ENCODE measurements at regions not wholly inside any gene's neighbourhood (a gene's known extent, or its start where the extent isn't known, plus 50 kb on each side); places are given as distances from the start of the nearest gene placed in this dataset.
"Not testable (repeated sequence)": the region's sequence is repeated elsewhere in the genome, so short reads cannot be mapped to it uniquely, and the experiment has no call there.

GRCh38 chr2:101645886-101646285 is 51.6 kb upstream of the MAP4K4 start:
- BruUV-seq (replicated peaks); CTCF ChIA-PET; H3K36me3 ChIP-seq (ENCODE audit: control insufficient read depth, insufficient read depth, low read length); ATAC-seq; DNase-seq (ENCODE audit: low read depth, low spot score); H3K27ac ChIP-seq (ENCODE audit: low read length); H3K9me3 ChIP-seq (ENCODE audit: control insufficient read depth, insufficient read depth, low read depth, low read length); H3K4me3 ChIP-seq (ENCODE audit: low read depth in 2 of 2, low read length in 2 of 2); H3K27me3 ChIP-seq (ENCODE audit: control insufficient read depth, insufficient read depth, low read length); H3K4me1 ChIP-seq (ENCODE audit: control insufficient read depth, insufficient read depth, low read length); in situ Hi-C loops (cut with HindIII; ENCODE audit: low pct_unique_long_range_greater_than_20kb, low sequenced_read_pairs); intact Hi-C loops (cut with micrococcal nuclease; ENCODE audit: unreplicated experiment): not testable (repeated sequence)
- POLR2A ChIA-PET = interaction anchor here (0.6 kb wide), 1 partner anchor 58 kb away, joined by 6 read pairs; no protein-coding TSS in a partner anchor

GRCh38 chr2:101644842-101645383 is 52.6 kb upstream of the MAP4K4 start:
- TF ChIP-seq REST (IDR thresholded peaks at IDR 0.05; ENCODE audit: insufficient read depth in 1 of 2, low read depth in 2 of 2, low read length in 1 of 2) (no peak), SIN3A (IDR thresholded peaks at IDR 0.05; ENCODE audit: borderline replicate concordance, insufficient read depth, low read depth, low read length) (no peak), CTCF (IDR thresholded peaks at IDR 0.05) (no peak), POLR2AphosphoS5 (IDR thresholded peaks at IDR 0.05; ENCODE audit: low read depth, low read length) (no peak), TCF7L2 (IDR thresholded peaks at IDR 0.05; ENCODE audit: low read depth, low read length) (no peak)
- ATAC-seq (no peak), DNase-seq (ENCODE audit: low read depth, low spot score) (no peak)
- no TSS peak for BruUV-seq (replicated peaks)
- ChIA-PET POLR2A (no interaction called here), CTCF (no interaction called here)
- Histone ChIP-seq H3K36me3 (ENCODE audit: control insufficient read depth, insufficient read depth, low read length) (no peaks in the 10 kb centered on the region), H3K27me3 (ENCODE audit: control insufficient read depth, insufficient read depth, low read length) (no peaks in the 10 kb centered on the region), H3K27ac (ENCODE audit: low read length) (no peak overlapping the region), H3K4me3 (ENCODE audit: low read depth in 2 of 2, low read length in 2 of 2) (no peak overlapping the region), H3K4me1 (ENCODE audit: control insufficient read depth, insufficient read depth, low read length) (no peaks in the 10 kb centered on the region), H3K9me3 (ENCODE audit: control insufficient read depth, insufficient read depth, low read depth, low read length) (no peaks in the 10 kb centered on the region)
- intact Hi-C loops (cut with micrococcal nuclease; ENCODE audit: unreplicated experiment) (no loop called here), in situ Hi-C loops (cut with HindIII; ENCODE audit: low pct_unique_long_range_greater_than_20kb, low sequenced_read_pairs) (no loop called here)

- BruUV-seq (replicated peaks) = no TSS peak
These were observed 54.4 kb upstream of the MAP4K4 start for GRCh38 chr2:101643004-101643524.

More at GRCh38 chr2:101643004-101643524, 54.4 kb upstream of the MAP4K4 start:
- Histone ChIP-seq H3K36me3 (ENCODE audit: control insufficient read depth, insufficient read depth, low read length) (no peaks in the 10 kb centered on the region), H3K27me3 (ENCODE audit: control insufficient read depth, insufficient read depth, low read length) (no peaks in the 10 kb centered on the region), H3K4me1 (ENCODE audit: control insufficient read depth, insufficient read depth, low read length) (no peaks in the 10 kb centered on the region), H3K27ac (ENCODE audit: low read length) (no peak overlapping the region), H3K4me3 (ENCODE audit: low read depth in 2 of 2, low read length in 2 of 2) (no peak overlapping the region), H3K9me3 (ENCODE audit: control insufficient read depth, insufficient read depth, low read depth, low read length) (no peaks in the 10 kb centered on the region)
- POLR2A ChIA-PET = no interaction called here
- ATAC-seq (no peak), DNase-seq (ENCODE audit: low read depth, low spot score) (no peak)
- CTCF ChIA-PET = no interaction called here
- TF ChIP-seq SIN3A (IDR thresholded peaks at IDR 0.05; ENCODE audit: borderline replicate concordance, insufficient read depth, low read depth, low read length) (no peak), REST (IDR thresholded peaks at IDR 0.05; ENCODE audit: insufficient read depth in 1 of 2, low read depth in 2 of 2, low read length in 1 of 2) (no peak), POLR2AphosphoS5 (IDR thresholded peaks at IDR 0.05; ENCODE audit: low read depth, low read length) (no peak), CTCF (IDR thresholded peaks at IDR 0.05) (no peak), TCF7L2 (IDR thresholded peaks at IDR 0.05; ENCODE audit: low read depth, low read length) (no peak)
- in situ Hi-C loops (cut with HindIII; ENCODE audit: low pct_unique_long_range_greater_than_20kb, low sequenced_read_pairs) = no loop called here
- intact Hi-C loops (cut with micrococcal nuclease; ENCODE audit: unreplicated experiment) = no loop called here
